AG04449 (cell line): ENCODE measurements at regions not wholly inside any gene's neighbourhood (a gene's known extent, or its start where the extent isn't known, plus 50 kb on each side); places are given as distances from the start of the nearest gene placed in this dataset.

Experiments used
- CTCF ChIA-PET: fragments of 350-600 bp; formaldehyde crosslinking; extraction: SDS; loops from one replicate; lab custom pipeline; 2021; ENCODE audit warnings: antibody characterized with exemption; lab: Yijun Ruan, JAX
- POLR2A ChIA-PET: fragments of 400-600, 350-600 bp; formaldehyde crosslinking; extraction: SDS; loops from one replicate; lab custom pipeline; 2020; ENCODE audit warnings: antibody characterized with exemption, inconsistent platforms; lab: Yijun Ruan, JAX
- DNase-seq: peaks from one replicate; pipeline ENCODE4 v3.0.0-alpha.2; 2010; ENCODE audit warnings: low read depth, low spot score
- H3K4me3 ChIP-seq: 2 replicates; pipeline ENCODE4 v1.5.1; 2011; ENCODE audit warnings: low read depth, mild to moderate bottlenecking, control low read depth, low read length
- TF ChIP-seq, protein P1 (sequence below): IDR thresholded peaks from one replicate; pipeline ENCODE4 v1.5.1; 2011; ENCODE audit warnings: mild to moderate bottlenecking, moderate library complexity, low read length, control low read depth, inconsistent platforms; ENCODE audit not compliant: insufficient read depth; ENCODE audit errors: missing control alignments

- no peak for DNase-seq
- TF ChIP-seq, protein P1, sequence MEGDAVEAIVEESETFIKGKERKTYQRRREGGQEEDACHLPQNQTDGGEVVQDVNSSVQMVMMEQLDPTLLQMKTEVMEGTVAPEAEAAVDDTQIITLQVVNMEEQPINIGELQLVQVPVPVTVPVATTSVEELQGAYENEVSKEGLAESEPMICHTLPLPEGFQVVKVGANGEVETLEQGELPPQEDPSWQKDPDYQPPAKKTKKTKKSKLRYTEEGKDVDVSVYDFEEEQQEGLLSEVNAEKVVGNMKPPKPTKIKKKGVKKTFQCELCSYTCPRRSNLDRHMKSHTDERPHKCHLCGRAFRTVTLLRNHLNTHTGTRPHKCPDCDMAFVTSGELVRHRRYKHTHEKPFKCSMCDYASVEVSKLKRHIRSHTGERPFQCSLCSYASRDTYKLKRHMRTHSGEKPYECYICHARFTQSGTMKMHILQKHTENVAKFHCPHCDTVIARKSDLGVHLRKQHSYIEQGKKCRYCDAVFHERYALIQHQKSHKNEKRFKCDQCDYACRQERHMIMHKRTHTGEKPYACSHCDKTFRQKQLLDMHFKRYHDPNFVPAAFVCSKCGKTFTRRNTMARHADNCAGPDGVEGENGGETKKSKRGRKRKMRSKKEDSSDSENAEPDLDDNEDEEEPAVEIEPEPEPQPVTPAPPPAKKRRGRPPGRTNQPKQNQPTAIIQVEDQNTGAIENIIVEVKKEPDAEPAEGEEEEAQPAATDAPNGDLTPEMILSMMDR: no peak
- POLR2A ChIA-PET: no interaction called here
- no peak overlapping the region for H3K4me3 ChIP-seq
- CTCF ChIA-PET: no interaction called here
Measured at GRCh38 chr2:121133551-121134319, 151.3 kb downstream of the TFCP2L1 start.

GRCh38 chr2:121134728-121135127, 150.3 kb downstream of the TFCP2L1 start:
- CTCF ChIA-PET: no interaction called here
- POLR2A ChIA-PET: no interaction called here
- no peak overlapping the region for H3K4me3 ChIP-seq
- no peak for DNase-seq
- TF ChIP-seq, protein P1: no peak

GRCh38 chr2:121135168-121135853, 149.7 kb downstream of the TFCP2L1 start:
- TF ChIP-seq, protein P1: no peak
- ChIA-PET POLR2A (no interaction called here), CTCF (no interaction called here)
- H3K4me3 ChIP-seq: no peak overlapping the region
- DNase-seq: no peak

GRCh38 chr2:121136323-121136722, 148.7 kb downstream of the TFCP2L1 start:
- TF ChIP-seq, protein P1: no peak
- DNase-seq: no peak
- no peak overlapping the region for H3K4me3 ChIP-seq
- ChIA-PET CTCF (no interaction called here), POLR2A (no interaction called here)

- CTCF ChIA-PET: no interaction called here
- H3K4me3 ChIP-seq: no peak overlapping the region
- POLR2A ChIA-PET: no interaction called here
- no peak for DNase-seq
- TF ChIP-seq, protein P1: no peak
Measured at GRCh38 chr2:121137571-121137970, 147.4 kb downstream of the TFCP2L1 start.

DNA sequence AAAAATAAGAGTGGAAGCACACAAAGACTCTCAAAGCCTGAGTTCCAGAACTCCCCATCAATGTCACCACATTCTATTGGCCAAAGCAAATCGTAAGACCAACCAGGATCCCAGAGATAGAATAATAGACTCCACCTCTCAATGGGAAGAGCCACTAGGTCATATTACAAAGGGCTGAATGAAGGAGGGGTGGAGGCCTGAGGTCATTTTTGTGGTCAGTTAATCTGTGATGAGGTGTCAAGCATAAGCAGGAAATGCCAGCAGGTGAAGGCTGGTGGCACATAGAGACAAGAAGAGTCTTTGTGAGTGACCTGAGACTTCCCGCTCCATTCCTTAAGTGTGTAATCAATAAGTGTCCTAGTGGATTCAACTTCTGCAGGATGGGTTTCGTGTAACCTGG, 144.3 kb downstream of the TFCP2L1 start:
- TF ChIP-seq, protein P1: no peak
- CTCF ChIA-PET: no interaction called here
- H3K4me3 ChIP-seq: no peak overlapping the region
- DNase-seq: no peak
- POLR2A ChIA-PET: no interaction called here
